Activated naive CD4-positive, alpha-beta T cell treated with anti-CD3 and anti-CD28 coated beads, Interleukin-2, amount 50 U/mL, for 24 hours (primary cell): ENCODE measurements at regions not wholly inside any gene's neighbourhood (a gene's known extent, or its start where the extent isn't known, plus 50 kb on each side); places are given as distances from the start of the nearest gene placed in this dataset.
"Not testable (repeated sequence)": the region's sequence is repeated elsewhere in the genome, so short reads cannot be mapped to it uniquely, and the experiment has no call there.

ENCODE experiments used
- H3K27ac Mint-ChIP-seq: one replicate; pipeline ENCODE4 v1.8.0; 2021; ENCODE audit warnings: mild to moderate bottlenecking, mixed read lengths
- H3K27me3 Mint-ChIP-seq: one replicate; pipeline ENCODE4 v1.8.0; 2021; ENCODE audit warnings: mixed read lengths
- H3K36me3 Mint-ChIP-seq: one replicate; pipeline ENCODE4 v1.8.0; 2021; ENCODE audit warnings: mixed read lengths
- H3K4me1 Mint-ChIP-seq: one replicate; pipeline ENCODE4 v1.8.0; 2021; ENCODE audit warnings: mixed read lengths
- H3K4me3 Mint-ChIP-seq: one replicate; pipeline ENCODE4 v1.8.0; 2021; ENCODE audit warnings: mild to moderate bottlenecking, mixed read lengths
- H3K9me3 Mint-ChIP-seq: one replicate; pipeline ENCODE4 v1.8.0; 2021; ENCODE audit warnings: mixed read lengths

DNA sequence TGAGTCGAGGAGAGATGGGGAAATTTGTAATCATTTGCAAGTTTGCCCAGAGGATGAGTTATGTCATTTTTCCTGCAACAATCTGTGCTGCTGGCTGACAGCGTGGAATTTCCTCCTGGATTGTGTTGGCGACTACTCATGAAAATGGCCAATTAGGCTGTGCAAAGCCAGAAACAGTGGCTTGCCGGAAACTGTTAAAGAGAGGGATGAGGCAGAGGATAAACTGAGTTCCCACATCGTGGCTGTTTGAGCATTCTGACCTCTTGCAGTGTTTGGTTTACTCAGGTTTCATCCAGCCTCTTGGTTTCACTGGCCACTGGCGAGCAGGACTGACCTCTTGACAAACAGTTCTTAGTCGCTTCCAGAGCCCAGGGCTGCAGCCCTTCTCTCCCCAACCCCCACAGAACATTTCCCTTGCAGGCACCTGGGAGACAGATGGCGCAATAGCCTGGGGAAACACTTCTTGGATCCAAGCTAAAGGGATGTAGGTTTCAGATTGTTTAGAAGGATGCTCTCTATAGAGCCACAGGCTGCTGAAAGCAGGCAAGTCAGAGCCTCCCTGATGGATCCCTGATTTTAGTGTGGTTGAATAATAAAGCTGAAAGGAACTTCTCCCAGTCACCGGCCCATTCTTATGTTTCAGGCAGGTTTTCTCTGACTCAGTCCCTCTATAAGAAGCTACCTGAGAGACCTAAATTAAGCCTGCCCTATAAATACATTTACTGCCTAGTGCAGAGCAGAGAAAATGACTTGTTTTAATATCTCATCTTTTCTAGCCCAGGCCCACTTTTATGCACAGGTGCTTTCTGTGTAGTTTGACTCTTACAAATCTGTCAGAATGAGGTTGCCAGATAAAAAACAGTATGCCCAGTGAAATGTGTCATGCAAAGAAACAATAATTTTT is 92.8 kb upstream of the UBE2E1 start:
- Mint-ChIP-seq H3K27me3 (peaks cover 2% of the 10 kb centered on the region), H3K27ac (no peak overlapping the region), H3K4me1 (no peaks in the 10 kb centered on the region), H3K4me3 (no peak overlapping the region), H3K9me3 (peaks cover 9% of the 10 kb centered on the region), H3K36me3 (no peaks in the 10 kb centered on the region)

DNA sequence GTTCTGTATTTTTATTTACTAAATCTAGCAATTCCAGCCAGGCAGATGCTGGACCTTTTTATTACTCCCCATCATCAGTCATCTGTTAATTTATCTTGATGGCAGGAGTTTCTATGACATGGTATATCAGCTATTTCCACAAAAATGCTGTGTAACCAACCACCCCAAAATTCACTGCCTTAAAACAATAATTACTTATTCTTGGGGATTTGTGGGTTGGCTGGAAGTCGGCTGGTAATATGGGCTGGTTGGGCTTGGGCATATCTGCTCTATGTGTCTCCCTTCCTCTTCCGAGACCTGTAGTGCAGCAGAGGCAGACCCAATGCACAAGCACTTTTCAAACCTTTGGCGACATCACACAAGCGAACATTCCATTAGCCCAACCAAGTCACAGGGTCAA is 92.1 kb upstream of the UBE2E1 start:
- H3K27ac Mint-ChIP-seq, result no peak overlapping the region
- peaks cover 9% of the 10 kb centered on the region for H3K9me3 Mint-ChIP-seq
- no peaks in the 10 kb centered on the region for H3K36me3 Mint-ChIP-seq
- no peaks in the 10 kb centered on the region for H3K4me1 Mint-ChIP-seq
- H3K4me3 Mint-ChIP-seq, result no peak overlapping the region
- H3K27me3 Mint-ChIP-seq, result peaks cover 2% of the 10 kb centered on the region

DNA sequence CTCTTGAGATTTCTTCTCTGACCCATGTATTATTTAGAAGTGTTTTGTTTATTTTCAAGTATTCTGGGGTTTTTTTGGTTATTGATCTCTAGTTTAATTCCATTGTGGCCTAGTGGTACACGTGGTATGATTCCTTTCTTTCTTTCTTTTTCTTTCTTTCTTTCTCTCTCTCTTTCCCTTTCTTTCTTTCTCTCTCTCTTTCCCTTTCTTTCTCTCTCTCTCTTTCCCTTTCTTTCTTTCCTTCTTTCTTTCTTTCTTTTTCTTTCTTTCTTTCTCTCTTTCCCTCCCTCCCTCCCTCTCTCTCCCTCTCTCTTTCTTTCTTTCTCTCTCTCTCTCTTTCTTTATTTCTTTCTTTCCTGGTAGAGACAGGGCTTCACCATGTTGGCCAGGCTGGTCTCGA is 85.7 kb upstream of the UBE2E1 start:
- H3K27me3 Mint-ChIP-seq, result peaks cover 2% of the 10 kb centered on the region
- peaks cover 9% of the 10 kb centered on the region for H3K9me3 Mint-ChIP-seq
- H3K36me3 Mint-ChIP-seq, result peaks cover 2% of the 10 kb centered on the region
- H3K4me3 Mint-ChIP-seq, result no peak overlapping the region
- H3K27ac Mint-ChIP-seq, result no peak overlapping the region
- no peaks in the 10 kb centered on the region for H3K4me1 Mint-ChIP-seq

DNA sequence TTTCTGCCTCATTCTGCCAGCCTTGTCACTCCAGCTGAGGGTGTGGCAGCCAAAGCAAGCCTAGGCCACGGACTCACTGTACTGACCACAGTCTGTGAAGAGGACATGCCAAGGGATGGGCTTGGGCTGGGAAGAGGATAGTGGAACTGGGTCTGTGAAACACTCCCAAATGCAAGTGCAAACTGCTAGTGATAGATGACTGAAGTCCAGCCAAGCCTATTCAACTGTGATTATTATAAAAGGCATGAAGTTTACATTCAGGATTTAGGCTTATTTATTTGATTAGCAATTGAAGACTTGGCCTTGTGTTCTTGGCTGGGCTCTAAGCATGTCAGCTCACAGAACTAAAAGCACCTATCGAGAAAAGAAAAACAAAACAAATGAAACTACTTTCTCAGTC is 84.9 kb upstream of the UBE2E1 start:
- peaks cover 4% of the 10 kb centered on the region for H3K9me3 Mint-ChIP-seq
- H3K36me3 Mint-ChIP-seq, result peaks cover 2% of the 10 kb centered on the region
- H3K4me3 Mint-ChIP-seq, result no peak overlapping the region
- H3K4me1 Mint-ChIP-seq, result no peaks in the 10 kb centered on the region
- no peak overlapping the region for H3K27ac Mint-ChIP-seq
- peaks cover 2% of the 10 kb centered on the region for H3K27me3 Mint-ChIP-seq

DNA sequence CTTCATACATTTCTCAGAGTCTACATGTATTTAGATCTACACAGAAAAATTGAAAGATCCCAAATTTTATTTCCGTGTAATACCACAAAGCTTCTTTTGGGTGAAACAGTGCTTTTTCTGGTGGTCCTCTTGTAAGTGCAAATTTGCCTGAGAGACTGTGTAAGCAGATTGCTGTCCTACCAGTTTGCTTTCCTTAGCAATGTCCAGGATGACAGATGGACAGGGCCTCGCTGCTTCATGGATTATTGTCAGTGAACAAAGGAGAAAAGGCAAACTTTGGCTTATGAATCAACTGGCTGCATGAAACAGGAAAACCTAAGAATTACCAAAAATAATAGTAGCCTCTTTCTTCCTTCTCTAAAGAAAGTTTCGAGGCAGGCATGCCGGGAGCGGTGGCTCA is 82.6 kb upstream of the UBE2E1 start:
- H3K4me1 Mint-ChIP-seq, result peaks cover 6% of the 10 kb centered on the region
- H3K36me3 Mint-ChIP-seq, result peaks cover 2% of the 10 kb centered on the region
- H3K9me3 Mint-ChIP-seq, result no peaks in the 10 kb centered on the region
- no peaks in the 10 kb centered on the region for H3K27me3 Mint-ChIP-seq
- no peak overlapping the region for H3K4me3 Mint-ChIP-seq
- no peak overlapping the region for H3K27ac Mint-ChIP-seq

DNA sequence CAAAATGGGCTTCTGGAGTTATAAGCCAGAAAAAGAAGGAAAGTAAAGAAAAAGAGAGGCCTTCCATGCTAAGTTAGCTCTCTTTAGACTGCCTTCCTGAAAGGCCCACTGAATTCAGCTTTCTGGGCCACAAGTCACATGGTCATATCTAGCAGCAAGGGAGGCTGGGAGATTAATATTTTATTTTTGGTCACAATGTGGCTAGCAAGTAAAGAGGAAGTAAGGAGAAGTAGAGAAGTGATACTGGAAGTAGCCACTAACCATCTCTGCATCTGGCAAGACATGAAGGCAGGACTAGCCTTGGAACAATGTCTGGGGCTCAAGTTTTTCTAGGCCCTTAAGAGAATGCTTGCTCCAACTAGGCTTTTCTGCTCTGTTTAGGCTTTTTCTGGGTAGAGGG is 81.8 kb upstream of the UBE2E1 start:
- Mint-ChIP-seq H3K27ac (no peak overlapping the region), H3K36me3 (peaks cover 2% of the 10 kb centered on the region), H3K27me3 (no peaks in the 10 kb centered on the region), H3K4me1 (peaks cover 6% of the 10 kb centered on the region), H3K9me3 (no peaks in the 10 kb centered on the region), H3K4me3 (no peak overlapping the region)

DNA sequence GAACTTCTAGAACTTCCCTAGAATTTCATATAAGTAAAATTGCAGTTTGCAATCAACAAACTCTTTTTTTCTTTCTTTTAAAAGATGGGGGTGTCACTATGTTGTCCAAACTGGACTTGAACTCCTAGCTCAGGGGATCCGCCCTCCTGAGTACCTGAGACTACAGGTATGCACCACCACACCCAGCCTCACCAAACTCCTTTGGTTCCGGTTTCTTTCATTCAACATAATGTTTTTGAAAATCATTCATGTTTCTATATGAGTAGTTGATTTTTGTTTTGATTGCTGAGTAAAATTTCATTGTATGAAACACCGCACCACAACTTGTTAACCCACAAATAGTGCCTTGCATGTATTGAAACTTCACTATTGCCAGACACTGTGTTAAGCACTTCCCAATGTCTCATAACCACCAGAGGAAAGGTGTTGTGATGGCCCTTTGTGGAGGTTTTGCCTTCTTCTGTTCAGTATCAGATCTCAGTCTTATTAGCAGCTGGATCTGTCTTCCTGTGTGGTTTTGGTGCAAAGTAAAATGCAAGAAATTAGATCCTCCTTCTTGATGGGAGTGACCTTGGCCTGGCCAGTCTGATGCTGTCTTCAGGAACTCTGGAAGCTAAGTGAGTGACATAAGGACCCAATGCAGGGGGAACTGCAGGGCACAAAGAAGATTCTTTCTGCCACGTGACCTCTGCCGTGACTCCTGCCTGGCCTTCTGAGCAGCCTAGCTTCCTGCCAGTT is 78.8 kb upstream of the UBE2E1 start:
- Mint-ChIP-seq H3K9me3 (no peaks in the 10 kb centered on the region), H3K36me3 (no peaks in the 10 kb centered on the region), H3K27ac (no peak overlapping the region), H3K4me1 (peaks cover 6% of the 10 kb centered on the region), H3K27me3 (no peaks in the 10 kb centered on the region), H3K4me3 (no peak overlapping the region)

DNA sequence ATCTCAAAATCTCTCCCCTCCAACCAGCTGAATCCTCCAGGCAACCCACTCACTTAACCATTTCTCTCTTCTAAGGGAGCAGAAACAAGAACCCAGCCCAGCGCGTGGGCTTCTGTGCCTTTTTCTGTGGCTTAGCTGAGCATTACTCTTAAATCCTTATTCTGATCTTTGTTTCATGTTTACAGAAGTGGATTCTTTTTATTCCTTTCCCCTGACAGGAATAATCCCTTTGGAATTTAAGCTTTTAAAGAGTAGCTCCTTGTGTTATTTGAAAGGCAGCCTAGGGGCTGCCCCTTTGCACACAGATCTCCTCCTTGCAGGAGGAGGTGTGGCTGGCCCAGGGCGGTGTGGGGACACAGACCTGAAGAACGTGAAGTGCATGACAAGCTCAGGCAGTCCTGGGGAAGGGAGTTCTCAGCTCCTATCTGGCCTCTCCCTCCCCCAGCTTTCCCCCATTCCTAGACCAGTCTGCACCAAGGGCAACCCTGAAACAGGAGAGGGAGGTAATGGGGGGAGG is 77.1 kb upstream of the UBE2E1 start:
- Mint-ChIP-seq H3K27me3 (no peaks in the 10 kb centered on the region), H3K27ac (no peak overlapping the region), H3K9me3 (no peaks in the 10 kb centered on the region), H3K4me1 (peaks cover 6% of the 10 kb centered on the region), H3K36me3 (peaks cover 2% of the 10 kb centered on the region), H3K4me3 (no peak overlapping the region)

DNA sequence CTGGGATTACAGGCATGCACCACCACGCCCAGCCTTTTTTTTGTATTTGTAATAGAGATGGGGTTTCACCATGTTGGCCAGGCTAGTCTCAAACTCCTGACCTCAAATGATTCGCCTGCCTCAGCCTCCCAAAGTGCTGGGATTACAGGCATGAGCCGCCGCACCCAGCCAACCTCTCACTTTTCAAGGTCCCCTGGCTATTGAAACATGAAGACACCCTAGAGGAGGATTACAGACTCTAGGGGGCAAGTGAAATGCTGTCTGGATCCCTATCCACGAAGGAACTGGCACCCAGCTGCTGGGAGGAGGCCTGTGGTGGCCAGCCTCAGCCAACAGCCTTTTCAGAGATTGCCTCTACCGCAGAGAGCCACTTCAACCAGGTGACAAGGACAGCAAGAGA is 76.4 kb upstream of the UBE2E1 start:
- not testable (repeated sequence) for H3K36me3 Mint-ChIP-seq, H3K27ac Mint-ChIP-seq, H3K4me3 Mint-ChIP-seq, H3K9me3 Mint-ChIP-seq, H3K4me1 Mint-ChIP-seq, H3K27me3 Mint-ChIP-seq

DNA sequence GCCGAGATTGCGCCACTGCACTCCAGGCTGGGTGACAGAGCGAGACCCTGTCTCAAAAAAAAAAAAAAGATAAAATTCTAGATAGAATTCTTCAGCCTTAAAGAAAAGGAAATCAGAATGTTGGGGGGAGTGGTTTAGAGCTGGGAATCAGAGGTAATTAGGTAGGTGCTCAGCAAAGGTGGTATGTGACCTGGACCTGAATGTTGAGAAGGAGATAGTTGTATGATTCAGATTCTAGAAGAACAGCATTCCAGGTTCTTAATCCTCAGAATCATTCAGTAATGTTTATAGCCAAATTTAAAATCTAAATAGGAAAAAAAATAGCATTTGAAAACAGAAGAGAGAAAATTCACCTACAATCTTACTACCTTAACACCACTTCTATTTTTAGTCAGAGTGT is 71.3 kb upstream of the UBE2E1 start:
- Mint-ChIP-seq H3K36me3 (peaks cover 2% of the 10 kb centered on the region), H3K4me1 (no peaks in the 10 kb centered on the region), H3K27ac (no peak overlapping the region), H3K4me3 (no peak overlapping the region), H3K9me3 (no peaks in the 10 kb centered on the region), H3K27me3 (no peaks in the 10 kb centered on the region)

DNA sequence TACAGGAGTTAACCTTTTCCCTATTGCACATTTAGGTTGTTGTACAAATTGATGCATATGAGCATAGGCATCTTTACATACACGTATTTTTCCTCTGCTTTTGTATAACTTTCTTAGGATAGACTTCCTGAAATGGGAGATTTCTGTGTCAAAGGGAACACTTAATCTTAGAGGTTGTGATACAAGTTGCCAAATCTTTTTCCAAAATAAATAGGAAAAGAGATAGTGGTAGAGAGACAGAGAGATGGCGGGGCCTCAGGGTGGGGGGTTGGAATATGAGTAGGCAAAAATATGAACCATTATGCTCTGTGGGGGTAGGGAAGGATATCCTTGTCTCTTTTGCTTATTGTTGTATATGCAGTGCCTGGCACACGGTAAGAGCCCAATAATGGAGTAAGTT is 70.7 kb upstream of the UBE2E1 start:
- H3K4me1 Mint-ChIP-seq, result no peaks in the 10 kb centered on the region
- H3K4me3 Mint-ChIP-seq, result no peak overlapping the region
- no peaks in the 10 kb centered on the region for H3K27me3 Mint-ChIP-seq
- no peak overlapping the region for H3K27ac Mint-ChIP-seq
- no peaks in the 10 kb centered on the region for H3K9me3 Mint-ChIP-seq
- H3K36me3 Mint-ChIP-seq, result peaks cover 2% of the 10 kb centered on the region

DNA sequence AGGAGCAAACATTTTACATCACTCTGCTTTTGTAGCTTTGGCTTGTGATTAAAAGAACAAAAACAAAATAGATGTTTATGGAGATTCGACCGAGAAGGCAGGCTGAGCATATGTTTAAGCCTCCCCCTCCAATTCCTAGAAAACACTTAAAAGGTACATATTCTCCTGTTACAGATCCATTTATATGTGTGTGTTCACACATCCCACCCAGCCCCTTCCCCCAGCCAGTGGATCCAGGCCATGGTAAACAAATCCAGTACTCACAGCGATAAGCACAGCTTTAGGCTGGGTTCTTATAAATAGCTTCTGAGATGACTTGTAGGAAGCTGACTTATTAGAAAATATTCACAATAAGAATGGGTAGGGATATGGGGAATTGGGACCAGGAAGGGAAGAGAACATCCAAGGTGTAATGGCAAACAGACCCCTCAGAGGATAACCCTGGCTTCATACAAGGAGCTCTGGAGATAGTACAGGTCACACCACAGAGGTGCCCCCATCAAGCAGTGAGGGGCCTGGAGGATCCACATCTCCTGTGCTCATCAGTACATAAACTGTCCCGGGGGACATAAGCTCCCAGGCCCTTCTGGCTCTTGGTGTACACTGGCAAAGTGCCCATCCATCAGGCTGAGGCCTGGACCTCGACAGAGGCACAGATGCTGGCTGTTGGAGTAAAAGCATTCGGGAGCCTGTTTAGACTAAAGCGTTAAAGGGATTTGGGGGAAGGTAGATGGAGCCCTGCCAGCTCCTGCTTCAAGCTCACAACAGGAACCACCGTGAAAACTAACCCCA is 70.0 kb upstream of the UBE2E1 start:
- Mint-ChIP-seq H3K27me3 (no peaks in the 10 kb centered on the region), H3K36me3 (peaks cover 2% of the 10 kb centered on the region), H3K4me1 (peaks cover 4% of the 10 kb centered on the region), H3K27ac (no peak overlapping the region), H3K4me3 (no peak overlapping the region), H3K9me3 (no peaks in the 10 kb centered on the region)

DNA sequence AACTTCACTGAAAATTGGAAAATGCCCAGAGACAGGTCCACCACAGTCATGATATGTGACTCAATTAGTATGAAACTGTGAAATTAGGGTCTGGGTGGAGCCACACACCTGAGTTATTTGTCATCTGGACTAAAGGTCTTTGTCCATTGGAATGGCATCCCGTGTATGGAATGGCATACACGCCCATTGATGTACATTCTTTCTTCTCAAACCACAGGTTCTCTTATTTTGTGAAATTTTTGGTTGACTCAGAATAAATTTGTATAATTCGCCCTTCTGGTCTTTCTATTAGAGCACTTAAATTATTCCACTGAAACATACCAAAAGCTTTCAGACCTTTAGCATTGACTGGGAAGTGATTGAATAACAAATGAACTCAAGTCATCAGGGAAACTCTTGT is 66.8 kb upstream of the UBE2E1 start:
- Mint-ChIP-seq H3K9me3 (no peaks in the 10 kb centered on the region), H3K4me1 (peaks cover 5% of the 10 kb centered on the region), H3K36me3 (no peaks in the 10 kb centered on the region), H3K4me3 (no peak overlapping the region), H3K27ac (no peak overlapping the region), H3K27me3 (peaks cover 2% of the 10 kb centered on the region)

DNA sequence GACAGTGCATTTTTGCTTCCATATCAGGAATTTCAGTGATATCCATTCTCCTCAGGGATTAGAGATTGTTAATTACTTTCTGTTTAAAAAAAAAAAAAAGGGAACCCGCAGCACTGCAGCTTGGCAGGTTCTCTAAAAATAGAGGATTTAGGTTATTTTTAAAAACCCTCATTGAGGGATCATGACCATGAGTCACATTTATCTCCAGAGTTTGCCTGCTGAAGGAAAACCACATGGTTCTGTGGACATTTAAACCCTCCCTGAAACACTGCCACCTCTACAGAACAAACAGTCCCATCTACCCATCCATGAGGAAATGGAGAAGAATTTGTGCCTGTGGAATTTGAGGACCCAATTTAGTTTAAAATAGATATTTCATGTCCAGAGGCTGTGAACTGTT is 66.2 kb upstream of the UBE2E1 start:
- Mint-ChIP-seq H3K4me1 (peaks cover 5% of the 10 kb centered on the region), H3K36me3 (no peaks in the 10 kb centered on the region), H3K27me3 (peaks cover 2% of the 10 kb centered on the region), H3K27ac (no peak overlapping the region), H3K9me3 (no peaks in the 10 kb centered on the region), H3K4me3 (no peak overlapping the region)

DNA sequence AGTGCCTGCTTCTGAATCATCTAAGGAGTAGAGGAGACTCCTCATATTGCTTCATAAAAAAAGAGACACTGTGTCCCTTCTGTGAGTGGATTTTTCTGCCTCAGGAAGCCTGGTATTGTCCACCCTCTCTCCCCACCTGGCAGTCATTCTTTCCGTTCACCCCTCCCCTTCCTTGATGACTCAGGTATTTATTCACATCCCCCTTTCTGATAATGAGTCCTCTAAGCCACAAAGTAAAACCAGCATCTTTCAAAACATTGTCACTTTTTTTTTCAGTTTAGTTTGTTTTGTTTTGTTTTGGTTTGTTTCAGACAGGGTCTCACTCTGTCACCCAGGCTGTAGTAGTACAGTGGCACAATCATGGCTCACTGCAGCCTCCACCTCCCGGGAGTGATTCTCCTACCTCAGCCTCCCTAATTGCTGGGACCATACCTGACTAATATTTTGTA is 65.2 kb upstream of the UBE2E1 start:
- Mint-ChIP-seq H3K27me3 (peaks cover 2% of the 10 kb centered on the region), H3K4me1 (peaks cover 5% of the 10 kb centered on the region), H3K4me3 (no peak overlapping the region), H3K36me3 (no peaks in the 10 kb centered on the region), H3K27ac (no peak overlapping the region), H3K9me3 (no peaks in the 10 kb centered on the region)
